WERI-Rb-1 (cell line): ENCODE measurements at regions not wholly inside any gene's neighbourhood (a gene's known extent, or its start where the extent isn't known, plus 50 kb on each side); places are given as distances from the start of the nearest gene placed in this dataset.

Source experiments
- DNase-seq: peaks from one replicate; pipeline ENCODE4 v3.0.0-alpha.2; 2020
- H3K27ac ChIP-seq: fragments of 250-450 bp; sonication (Bioruptor Pico); 2 replicates; pipeline ENCODE4 v1.5.1; 2020; ENCODE audit warnings: mild to moderate bottlenecking, moderate library complexity
- H3K27me3 ChIP-seq: fragments of 250-450 bp; sonication (Bioruptor Pico); 2 replicates; pipeline ENCODE4 v1.5.1; 2021; ENCODE audit warnings: mild to moderate bottlenecking, low read depth, moderate library complexity; ENCODE audit not compliant: insufficient read depth, severe bottlenecking
- H3K36me3 ChIP-seq: fragments of 250-450 bp; sonication (Bioruptor Pico); 2 replicates; pipeline ENCODE4 v1.5.1; 2020; ENCODE audit warnings: mild to moderate bottlenecking, moderate library complexity
- H3K4me3 ChIP-seq: 2 replicates; pipeline ENCODE4 v1.5.1; 2011; ENCODE audit warnings: low read depth, mild to moderate bottlenecking, control low read depth, low read length
- H3K9me3 ChIP-seq: fragments of 250-450 bp; sonication (Bioruptor Pico); 2 replicates; pipeline ENCODE4 v1.5.1; 2021; ENCODE audit warnings: mild to moderate bottlenecking, moderate library complexity; ENCODE audit not compliant: severe bottlenecking
- CTCF ChIP-seq: IDR thresholded peaks from 2 replicates; pipeline ENCODE4 v1.5.1; 2011; ENCODE audit warnings: low read depth, mild to moderate bottlenecking, control low read depth, inconsistent platforms, low read length

- no peak for TF ChIP-seq CTCF
- Histone ChIP-seq H3K9me3 (no peaks in the 10 kb centered on the region), H3K4me3 (no peak overlapping the region), H3K27ac (no peak overlapping the region), H3K27me3 (no peaks in the 10 kb centered on the region), H3K36me3 (no peaks in the 10 kb centered on the region)
- DNase-seq, result no peak
Observed at GRCh38 chr11:95557376-95557775, 232.2 kb downstream of the FAM76B start.

- Histone ChIP-seq H3K36me3 (no peaks in the 10 kb centered on the region), H3K4me3 (no peak overlapping the region), H3K9me3 (no peaks in the 10 kb centered on the region), H3K27me3 (no peaks in the 10 kb centered on the region), H3K27ac (no peak overlapping the region)
- no peak for TF ChIP-seq CTCF
- no peak for DNase-seq
Observed at GRCh38 chr11:95556342-95557163, 233.0 kb downstream of the FAM76B start.

GRCh38 chr11:95556011-95556341 is 233.6 kb downstream of the FAM76B start:
- Histone ChIP-seq H3K4me3 (no peak overlapping the region), H3K27ac (no peak overlapping the region)

GRCh38 chr11:95554911-95555310 is 234.7 kb downstream of the FAM76B start:
- no peaks in the 10 kb centered on the region for H3K9me3 ChIP-seq
- no peak for TF ChIP-seq CTCF
- no peaks in the 10 kb centered on the region for H3K27me3 ChIP-seq
- no peak overlapping the region for H3K27ac ChIP-seq
- H3K4me3 ChIP-seq, result no peak overlapping the region
- DNase-seq, result no peak
- H3K36me3 ChIP-seq, result no peaks in the 10 kb centered on the region

More at GRCh38 chr11:95556011-95556341, 233.6 kb downstream of the FAM76B start:
- Histone ChIP-seq H3K36me3 (no peaks in the 10 kb centered on the region), H3K9me3 (no peaks in the 10 kb centered on the region), H3K27me3 (no peaks in the 10 kb centered on the region)
- TF ChIP-seq CTCF, result no peak
- no peak for DNase-seq

GRCh38 chr11:95549301-95549700 is 240.3 kb downstream of the FAM76B start:
- Histone ChIP-seq H3K27ac (no peak overlapping the region), H3K27me3 (no peaks in the 10 kb centered on the region), H3K9me3 (no peaks in the 10 kb centered on the region), H3K36me3 (no peaks in the 10 kb centered on the region), H3K4me3 (no peak overlapping the region)
- TF ChIP-seq CTCF, result no peak
- DNase-seq, result no peak

- no peak overlapping the region for H3K27ac ChIP-seq
- no peaks in the 10 kb centered on the region for H3K9me3 ChIP-seq
- H3K4me3 ChIP-seq, result no peak overlapping the region
- no peak for TF ChIP-seq CTCF
- DNase-seq, result no peak
- H3K36me3 ChIP-seq, result no peaks in the 10 kb centered on the region
- H3K27me3 ChIP-seq, result no peaks in the 10 kb centered on the region
Observed at GRCh38 chr11:95548416-95548815, 241.2 kb downstream of the FAM76B start.
